CD14-positive monocyte (primary cell): ENCODE measurements at regions not wholly inside any gene's neighbourhood (a gene's known extent, or its start where the extent isn't known, plus 50 kb on each side); places are given as distances from the start of the nearest gene placed in this dataset.

Experiments used
- DNase-seq, 3 donors: peaks; one replicate each; pipeline ENCODE4 v3.0.0-alpha.2; 2011 to 2022
- H2AFZ ChIP-seq: 2 replicates; pipeline ENCODE4 v1.6.0; 2012; ENCODE audit warnings: mild to moderate bottlenecking, low read depth, low read length, inconsistent platforms; ENCODE audit not compliant: insufficient read depth, poor library complexity, severe bottlenecking
- H3K27ac ChIP-seq, 2 donors: 1 replicate in 1 of 2; 2 replicates in 1 of 2; pipeline ENCODE4 v1.5.1; 2012 to 2013; ENCODE audit warnings: low read length in 2 of 2, control low read depth in 1 of 2, inconsistent platforms in 1 of 2, low read depth in 1 of 2, mild to moderate bottlenecking in 1 of 2
- H3K27me3 ChIP-seq, 2 donors: one replicate each; pipeline versions ENCODE4 v1.6.0 to v1.6.1; 2011 to 2013; ENCODE audit warnings: low read length in 2 of 2; ENCODE audit not compliant: control insufficient read depth in 2 of 2, insufficient read depth in 2 of 2
- H3K36me3 ChIP-seq, 2 donors: replicated peaks in 1 of 2; 1 replicate in 1 of 2; 2 replicates in 1 of 2; pipeline versions ENCODE4 v1.5.1 to v1.6.1; 2012 to 2013; ENCODE audit warnings: low read length in 2 of 2, control low read depth in 1 of 2, inconsistent platforms in 1 of 2, mild to moderate bottlenecking in 1 of 2; ENCODE audit not compliant: insufficient read depth in 2 of 2, control insufficient read depth in 1 of 2
- H3K4me1 ChIP-seq, 2 donors: 1 replicate in 1 of 2; 2 replicates in 1 of 2; pipeline versions ENCODE4 v1.5.1 to v1.6.1; 2012 to 2013; ENCODE audit warnings: low read length in 2 of 2, control low read depth in 1 of 2, inconsistent platforms in 1 of 2, mild to moderate bottlenecking in 1 of 2, moderate library complexity in 1 of 2; ENCODE audit not compliant: insufficient read depth in 2 of 2, control insufficient read depth in 1 of 2
- H3K4me2 ChIP-seq: replicated peaks from 2 replicates; pipeline ENCODE3; 2012; ENCODE audit warnings: low read length, moderate library complexity, mild to moderate bottlenecking; ENCODE audit not compliant: poor library complexity, severe bottlenecking; ENCODE audit errors: extremely low read depth
- H3K4me3 ChIP-seq, 3 experiments: fragments of 200-600 bp in 1 of 3; sonication (generic) in 1 of 3; replicated peaks in 1 of 3; 1 replicate in 2 of 3; 2 replicates in 1 of 3; pipeline ENCODE4 v1.5.1; 2011 to 2013; ENCODE audit warnings: low read length in 3 of 3, mild to moderate bottlenecking in 3 of 3, control low read depth in 2 of 3, low read depth in 2 of 3, inconsistent platforms in 1 of 3, moderate library complexity in 1 of 3
- H3K79me2 ChIP-seq: 2 replicates; pipeline ENCODE4 v1.6.0; 2012; ENCODE audit warnings: mild to moderate bottlenecking, control low read depth, inconsistent platforms, low read length, moderate library complexity; ENCODE audit not compliant: insufficient read depth
- H3K9ac ChIP-seq: 2 replicates; pipeline ENCODE4 v1.6.0; 2017; ENCODE audit warnings: low read length, mild to moderate bottlenecking; ENCODE audit not compliant: insufficient read depth, poor library complexity, severe bottlenecking
- H3K9me3 ChIP-seq, 2 donors: replicated peaks in 1 of 2; 1 replicate in 1 of 2; 2 replicates in 1 of 2; pipeline versions ENCODE4 v1.5.1 to v1.6.1; 2012 to 2013; ENCODE audit warnings: low read length in 2 of 2, control low read depth in 1 of 2; ENCODE audit not compliant: control insufficient read depth in 1 of 2, insufficient read depth in 1 of 2
- H4K20me1 ChIP-seq: 2 replicates; pipeline ENCODE4 v1.6.0; 2012; ENCODE audit warnings: mild to moderate bottlenecking, low read length, control low read depth, moderate library complexity; ENCODE audit not compliant: insufficient read depth
- H3K27ac Mint-ChIP-seq, 7 donors: one replicate each; pipeline ENCODE4 v1.8.0; 2020; ENCODE audit warnings: mild to moderate bottlenecking in 7 of 7, mixed read lengths in 7 of 7, moderate library complexity in 6 of 7, inconsistent platforms in 2 of 7
- H3K27me3 Mint-ChIP-seq, 3 donors: one replicate each; pipeline ENCODE4 v1.8.0; 2021 to 2022; ENCODE audit warnings: low read depth in 3 of 3, mild to moderate bottlenecking in 3 of 3, mixed read lengths in 3 of 3, moderate library complexity in 3 of 3, inconsistent platforms in 1 of 3
- H3K36me3 Mint-ChIP-seq, 2 donors: one replicate each; pipeline ENCODE4 v1.8.0; 2020; ENCODE audit warnings: mixed read lengths in 2 of 2, inconsistent platforms in 1 of 2, mild to moderate bottlenecking in 1 of 2
- H3K4me1 Mint-ChIP-seq: one replicate; pipeline ENCODE4 v1.8.0; 2020; ENCODE audit warnings: mild to moderate bottlenecking, mixed read lengths
- H3K4me3 Mint-ChIP-seq, 2 donors: one replicate each; pipeline ENCODE4 v1.8.0; 2020; ENCODE audit warnings: mild to moderate bottlenecking in 2 of 2, mixed read lengths in 2 of 2, moderate library complexity in 1 of 2
- H3K9me3 Mint-ChIP-seq, 7 donors: one replicate each; pipeline ENCODE4 v1.8.0; 2020 to 2022; ENCODE audit warnings: mixed read lengths in 7 of 7, mild to moderate bottlenecking in 6 of 7, moderate library complexity in 6 of 7, inconsistent platforms in 2 of 7
- CTCF ChIP-seq: fragments of 200-600 bp; IDR thresholded peaks from one replicate; pipeline ENCODE4 v1.8.0; 2022; ENCODE audit warnings: antibody characterized with exemption, mild to moderate bottlenecking
- WGBS: methylation state at CpG from one replicate; pipeline ENCODE4 v1.1.5; 2013; ENCODE audit warnings: missing lambda C conversion rate; ENCODE audit not compliant: insufficient coverage; 5-methylcytosine and 5-hydroxymethylcytosine counted together
- intact Hi-C, 2 donors: fragments of 100-400 bp; cut with micrococcal nuclease; formaldehyde crosslinking; loops; one replicate each; pipeline versions ENCODE4 v1.15.0 to v1.15.1; 2023

GRCh38 chr6:97969065-97969464 is 686.0 kb upstream of the MMS22L start:
- intact Hi-C loops: no loop called here
- Histone ChIP-seq H3K36me3 (no peaks in the 10 kb centered on the region), H3K4me2 (no peak overlapping the region), H3K9me3 (no peaks in the 10 kb centered on the region), H3K27me3 (no peaks in the 10 kb centered on the region), H3K4me1 (no peaks in the 10 kb centered on the region), H4K20me1 (no peaks in the 10 kb centered on the region), H3K79me2 (no peaks in the 10 kb centered on the region), H3K27ac (no peak overlapping the region), H3K4me3 (no peak overlapping the region), H2AFZ (no peak overlapping the region), H3K9ac (no peak overlapping the region)
- Mint-ChIP-seq H3K4me1 (no peaks in the 10 kb centered on the region), H3K27me3 (peaks cover 0 to 3% (median 0%) of the 10 kb centered on the region in 3 donors), H3K36me3 (no peaks in the 10 kb centered on the region), H3K4me3 (no peak overlapping the region), H3K27ac (no peak overlapping the region), H3K9me3 (peaks cover 0 to 7% (median 0%) of the 10 kb centered on the region in 7 donors)
- no CpG with 5 or more reads among the region's 1 CpG for WGBS
- TF ChIP-seq CTCF: no peak
- no peak for DNase-seq

- no peaks in the 10 kb centered on the region for H3K36me3 ChIP-seq
- intact Hi-C loops: no loop called here
- no peak overlapping the region for H3K27ac ChIP-seq
- H2AFZ ChIP-seq: no peak overlapping the region
- DNase-seq: no peak
- H3K27ac Mint-ChIP-seq: no peak overlapping the region
- no peak overlapping the region for H3K9ac ChIP-seq
- H3K9me3 Mint-ChIP-seq: peaks cover 0 to 3% (median 0%) of the 10 kb centered on the region in 7 donors
- H3K4me2 ChIP-seq: no peak overlapping the region
- no peaks in the 10 kb centered on the region for H3K4me1 Mint-ChIP-seq
- no peak overlapping the region for H3K4me3 Mint-ChIP-seq
- no peak overlapping the region for H3K4me3 ChIP-seq
- TF ChIP-seq CTCF: no peak
- no peaks in the 10 kb centered on the region for H4K20me1 ChIP-seq
- WGBS: no CpG with 5 or more reads among the region's 2 CpGs
- H3K9me3 ChIP-seq: no peaks in the 10 kb centered on the region
- no peaks in the 10 kb centered on the region for H3K27me3 ChIP-seq
- no peaks in the 10 kb centered on the region for H3K27me3 Mint-ChIP-seq
- H3K4me1 ChIP-seq: no peaks in the 10 kb centered on the region
- H3K36me3 Mint-ChIP-seq: no peaks in the 10 kb centered on the region
- no peaks in the 10 kb centered on the region for H3K79me2 ChIP-seq
Observed at GRCh38 chr6:97977084-97977483, 694.1 kb upstream of the MMS22L start.
